ENCODE measurements at regions not wholly inside any gene's neighbourhood (a gene's known extent, or its start where the extent isn't known, plus 50 kb on each side); places are given as distances from the start of the nearest gene placed in this dataset.

DNA sequence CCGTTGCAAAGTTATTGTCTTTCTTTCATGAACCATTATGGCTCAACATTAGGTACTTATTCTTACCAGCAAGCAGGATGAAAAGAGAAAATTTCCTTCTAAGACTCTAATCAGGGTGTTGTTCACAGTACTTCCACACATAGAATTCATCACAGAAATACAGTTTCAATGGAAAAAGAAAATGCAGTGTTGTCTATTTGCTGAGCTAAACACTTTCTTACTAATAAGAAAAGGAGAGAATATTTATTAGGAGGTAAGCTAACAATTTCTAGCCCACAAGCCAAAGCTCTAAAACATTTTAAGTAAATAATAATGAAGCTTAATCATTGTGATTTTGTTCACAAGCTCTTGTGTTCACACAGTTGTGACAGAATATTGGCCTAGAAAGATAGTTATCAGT, 1772.8 kb upstream of the PCDH7 start:
- DNase-seq (ENCODE audit: low read depth): no peak

DNA sequence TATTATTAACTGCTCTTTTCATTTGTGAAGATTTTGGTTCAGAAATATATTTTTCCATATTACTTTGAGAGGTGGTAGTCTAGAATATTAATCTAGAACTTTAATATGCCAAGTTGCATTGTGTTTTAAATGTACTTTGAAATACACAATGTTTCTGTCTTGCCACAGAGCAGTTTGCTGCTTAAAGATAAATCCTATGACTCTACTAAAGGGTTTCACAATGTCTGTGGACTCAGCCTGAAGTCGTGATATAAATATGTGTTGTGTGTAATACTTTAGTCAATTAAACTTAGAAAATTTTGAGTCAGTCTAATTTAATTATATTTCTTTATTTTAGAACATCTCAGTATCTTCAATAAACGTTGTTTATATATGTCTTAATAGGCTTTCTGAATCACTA, 1771.7 kb upstream of the PCDH7 start:
- no peak for DNase-seq (ENCODE audit: low read depth)

DNA sequence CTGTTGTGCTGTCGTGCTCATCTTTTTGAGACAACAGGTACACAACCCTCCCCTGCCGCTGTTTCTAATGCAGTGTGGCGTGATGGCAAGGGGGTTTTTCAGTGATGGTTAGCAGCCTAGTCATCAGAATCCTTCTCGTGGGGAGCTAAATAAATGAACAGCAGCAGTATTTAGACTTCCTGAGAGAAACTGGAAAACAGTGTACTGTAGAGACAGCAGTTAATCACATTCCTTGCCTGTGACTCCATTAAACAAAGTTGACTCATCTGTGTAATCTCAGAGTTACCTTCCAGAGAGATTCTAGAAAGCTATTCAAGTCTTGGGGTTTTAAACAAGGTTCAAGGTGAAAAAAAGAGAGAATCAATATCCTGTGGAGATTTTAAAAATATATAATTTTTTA, 1753.2 kb upstream of the PCDH7 start:
- peak; percentile 65 for DNase-seq (ENCODE audit: low read depth)

DNA sequence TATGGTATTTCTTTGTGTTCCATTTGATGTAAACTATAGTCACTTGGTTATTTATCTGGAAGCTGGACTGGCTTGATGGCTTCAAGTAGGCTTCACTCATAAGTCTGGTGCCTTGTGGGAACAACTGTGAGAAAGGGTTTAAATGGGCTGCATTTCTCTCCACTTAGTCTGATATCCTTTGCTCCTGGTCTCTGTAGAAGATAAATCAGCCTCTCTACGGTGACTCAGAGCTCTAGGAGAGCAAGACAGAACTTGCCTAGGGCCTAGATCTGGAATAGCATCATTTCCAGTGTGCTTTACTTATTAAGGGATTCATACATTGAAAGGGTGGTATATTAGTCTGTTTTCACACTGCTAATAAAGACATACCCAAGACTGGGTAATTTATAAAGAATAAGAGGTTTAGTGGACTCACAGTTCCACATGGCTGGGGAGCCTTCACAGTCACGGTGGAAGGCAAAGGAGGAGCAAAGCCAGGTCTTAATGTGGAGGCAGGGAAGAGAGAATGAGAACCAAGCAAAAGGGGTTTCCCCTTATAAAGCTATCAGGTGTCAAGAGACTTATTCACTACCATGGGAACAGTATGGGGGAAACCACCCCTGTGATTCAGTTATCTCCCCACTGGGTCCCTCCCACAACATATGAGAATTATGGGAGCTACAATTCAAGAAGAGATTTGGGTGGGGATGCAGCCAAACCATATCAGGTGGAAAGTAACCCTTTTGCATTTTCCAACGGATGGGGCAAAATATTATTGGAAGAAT, 1746.4 kb upstream of the PCDH7 start:
- DNase-seq (ENCODE audit: low read depth): peak; percentile 32

DNA sequence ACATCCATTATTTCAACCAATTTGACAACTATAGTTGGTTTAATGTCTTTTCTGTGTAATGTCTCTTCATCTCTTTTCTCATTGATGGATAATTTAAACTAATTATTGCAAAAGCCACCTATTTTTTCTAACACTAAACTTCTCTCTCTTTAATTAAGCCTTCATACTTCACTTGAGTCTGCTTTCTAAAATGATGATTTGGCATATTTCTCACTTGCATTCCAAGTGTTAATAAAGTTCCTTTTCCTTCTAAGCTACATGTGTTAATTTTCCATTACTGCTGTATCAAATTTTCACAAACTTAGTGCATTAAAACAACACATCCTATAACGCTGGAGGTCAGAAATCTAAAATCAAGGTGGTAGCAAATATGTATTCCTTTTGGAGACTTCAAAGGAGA, 1743.8 kb upstream of the PCDH7 start:
- no peak for DNase-seq (ENCODE audit: low read depth)

DNA sequence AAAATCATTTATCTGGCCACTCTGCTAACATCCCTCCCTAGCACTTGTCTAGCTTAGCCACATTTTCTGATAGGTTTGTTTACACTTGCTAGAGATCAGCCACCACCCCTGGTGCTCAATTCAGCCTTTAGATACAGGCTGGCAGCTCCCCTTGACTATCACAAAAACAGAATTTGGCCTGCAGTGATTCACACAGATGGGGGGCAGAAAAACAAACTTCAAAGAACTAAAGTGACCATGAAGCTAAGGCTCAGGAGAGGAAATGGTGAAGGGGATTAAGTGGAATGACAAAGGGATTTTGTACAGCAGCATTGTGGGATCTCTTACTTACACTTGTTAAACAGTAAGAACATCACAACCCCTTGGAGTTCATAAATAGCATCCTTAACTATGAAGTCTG, 1718.0 kb upstream of the PCDH7 start:
- DNase-seq (ENCODE audit: low read depth): no peak

DNA sequence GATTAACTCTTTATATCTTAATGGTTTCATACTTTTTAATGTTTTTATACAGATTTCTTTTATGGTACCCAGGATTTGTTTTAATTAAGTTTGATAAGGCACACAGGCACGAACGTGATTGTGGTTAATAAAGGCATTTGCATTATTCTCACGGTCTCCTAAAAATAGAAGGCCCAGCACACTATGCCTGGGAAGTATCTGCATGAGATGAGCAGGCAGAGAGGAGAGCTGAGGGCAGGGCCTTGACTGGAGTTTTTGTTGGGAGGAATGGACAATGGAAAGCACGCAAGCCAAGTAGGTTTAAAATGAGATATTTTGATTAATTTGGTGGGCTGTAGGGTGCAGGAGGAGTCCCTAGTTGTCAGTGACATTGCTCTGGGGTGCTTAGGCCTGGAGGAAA, 1714.3 kb upstream of the PCDH7 start:
- DNase-seq (ENCODE audit: low read depth): no peak

DNA sequence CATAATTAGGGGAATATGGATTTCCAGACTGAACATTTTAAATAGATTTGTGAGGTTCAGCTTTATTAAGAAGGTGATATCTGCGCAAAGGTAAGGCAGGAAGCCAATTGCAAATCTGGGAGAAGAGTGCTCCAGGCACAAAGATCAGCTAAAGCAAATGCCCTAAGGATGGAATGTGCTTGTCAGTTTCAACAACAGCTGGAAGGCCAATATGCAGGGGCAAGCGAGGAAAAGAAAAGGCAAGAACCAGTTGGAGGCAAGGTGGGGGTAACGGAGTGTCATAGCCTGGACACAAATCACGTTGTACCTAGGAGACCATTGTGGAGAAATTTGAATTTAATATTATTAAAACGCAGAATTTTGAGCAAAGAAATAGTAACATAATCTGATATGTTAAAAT, 1710.3 kb upstream of the PCDH7 start:
- no peak for DNase-seq (ENCODE audit: low read depth)

DNA sequence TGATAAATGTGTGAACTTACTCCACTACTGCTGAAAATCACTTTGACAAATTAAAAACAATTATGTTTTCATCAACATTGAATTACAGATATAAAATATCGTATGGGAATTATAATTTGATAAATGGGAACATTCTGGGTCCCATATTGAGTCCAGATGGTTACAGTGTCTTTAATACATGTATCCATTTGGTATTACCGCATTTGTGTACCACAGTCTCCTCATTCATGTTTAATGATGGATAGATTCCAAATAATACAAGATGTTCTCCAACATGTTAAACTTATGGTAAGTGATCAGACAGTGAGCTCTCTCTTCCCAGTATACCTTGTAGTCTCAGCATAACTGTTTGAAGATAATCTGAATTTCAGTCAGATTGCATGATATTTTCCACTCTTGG, 1706.8 kb upstream of the PCDH7 start:
- DNase-seq (ENCODE audit: low read depth): no peak

DNA sequence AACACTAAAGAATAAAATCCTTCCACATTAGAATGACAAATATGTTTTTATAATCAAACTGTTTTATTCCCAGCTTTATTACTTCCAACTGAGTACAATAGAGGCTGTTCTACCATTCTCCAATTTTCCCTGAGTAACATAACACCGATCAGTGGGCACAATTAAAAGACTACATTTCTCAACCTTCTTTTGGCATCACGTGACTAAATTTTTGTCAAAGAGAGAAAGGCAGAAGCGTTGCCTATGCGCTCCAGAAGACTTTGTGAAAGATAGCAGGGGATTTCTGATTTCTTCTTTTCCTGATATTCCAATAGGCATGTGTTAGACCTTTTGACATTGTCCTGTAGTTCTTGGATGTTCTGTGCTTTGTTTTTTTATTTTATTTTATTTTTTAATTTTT, 1705.6 kb upstream of the PCDH7 start:
- no peak for DNase-seq (ENCODE audit: low read depth)

DNA sequence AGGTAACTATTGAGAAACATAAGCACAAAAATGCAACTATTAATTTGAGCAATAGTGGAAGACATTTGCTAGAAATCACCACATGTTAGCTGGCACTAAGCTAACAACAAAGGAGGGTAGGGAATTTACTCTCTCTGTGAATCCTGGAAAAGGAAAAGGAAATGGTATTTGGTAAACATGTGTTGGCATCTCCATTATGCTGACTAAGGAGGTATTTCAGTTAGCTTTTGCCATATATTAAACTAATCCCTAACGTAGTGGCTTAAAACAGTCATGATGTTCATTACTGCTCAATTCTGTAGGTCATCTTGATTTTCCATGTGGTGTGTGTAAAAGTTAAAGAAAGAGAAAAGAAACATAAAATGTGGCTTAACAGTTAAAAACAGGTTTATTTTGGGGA, 1686.5 kb upstream of the PCDH7 start:
- no peak for DNase-seq (ENCODE audit: low read depth)

DNA sequence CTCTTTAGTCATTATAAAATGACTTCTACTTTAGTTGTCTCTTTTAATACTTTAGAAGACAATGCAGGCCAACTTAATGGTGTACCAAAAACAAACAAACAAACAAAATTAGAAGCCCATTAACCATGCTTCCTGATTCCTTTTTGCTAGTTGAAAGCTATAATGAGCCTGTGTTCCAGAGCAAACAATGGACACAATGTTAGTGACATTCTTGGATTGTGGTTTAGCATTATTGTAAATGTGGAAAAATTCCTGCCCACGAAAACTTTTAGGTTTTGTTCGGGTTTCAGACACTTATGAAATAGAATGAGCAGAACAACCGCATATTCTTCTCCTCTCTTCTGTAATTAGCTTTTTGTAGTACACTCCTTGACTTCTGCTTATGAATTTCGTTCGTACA, 1682.7 kb upstream of the PCDH7 start:
- no peak for DNase-seq (ENCODE audit: low read depth)

DNA sequence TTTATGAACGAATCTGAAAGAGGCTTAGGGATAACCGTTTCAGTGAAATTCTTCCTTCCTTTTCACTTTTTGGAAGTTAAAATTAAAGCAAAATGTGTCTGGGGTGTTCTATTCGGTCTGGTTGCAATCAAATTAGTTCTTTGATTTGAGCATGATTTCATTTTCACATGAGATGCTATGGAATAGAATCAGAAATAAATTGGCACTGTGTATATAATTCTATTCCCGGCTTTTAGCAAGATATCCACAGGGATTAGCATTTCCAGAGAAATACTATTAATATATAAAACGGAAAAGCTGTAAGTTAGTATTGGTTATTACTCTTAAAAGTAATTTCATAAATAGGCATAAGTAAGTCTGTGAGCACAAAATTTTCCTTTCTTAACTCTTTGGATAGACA, 1676.8 kb upstream of the PCDH7 start:
- no peak for DNase-seq (ENCODE audit: low read depth)

DNA sequence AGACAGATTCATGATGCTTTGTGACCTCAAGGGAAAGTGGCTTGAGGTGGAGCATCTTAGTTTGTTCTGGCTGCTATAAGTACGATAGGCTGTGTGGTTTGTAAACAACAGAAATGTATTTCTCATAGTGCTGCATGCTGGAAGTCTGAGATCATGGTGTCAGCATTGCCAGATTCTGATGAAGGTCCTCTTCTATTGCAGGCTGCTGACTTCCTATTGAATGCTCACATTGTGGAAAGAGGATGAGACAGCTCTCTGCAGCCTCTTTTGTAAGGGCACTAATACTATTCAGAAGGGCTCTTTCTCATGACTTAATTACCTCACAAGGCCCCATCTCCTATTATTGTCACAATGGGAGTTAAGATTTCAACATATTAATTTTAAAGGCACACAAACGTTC, 1674.0 kb upstream of the PCDH7 start:
- no peak for DNase-seq (ENCODE audit: low read depth)

DNA sequence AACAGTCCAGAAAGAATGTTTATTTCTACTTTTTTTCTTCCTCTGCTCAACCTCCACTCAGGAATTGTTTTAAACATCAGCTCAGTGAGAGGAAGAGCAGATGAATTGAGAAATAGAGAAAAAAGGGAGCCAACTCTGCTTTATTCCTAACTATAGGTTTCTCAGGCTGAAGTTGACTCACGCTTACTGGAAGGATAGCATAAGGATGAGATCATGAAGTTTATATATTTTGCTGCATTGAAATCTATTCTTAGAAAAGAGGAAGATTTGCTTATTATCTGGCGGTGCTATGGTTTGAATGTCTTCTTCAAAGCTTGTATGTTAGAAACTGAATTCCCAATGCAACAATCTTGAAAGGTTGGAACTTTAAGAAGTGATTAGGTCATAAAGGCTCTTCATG, 1673.4 kb upstream of the PCDH7 start:
- no peak for DNase-seq (ENCODE audit: low read depth)

DNA sequence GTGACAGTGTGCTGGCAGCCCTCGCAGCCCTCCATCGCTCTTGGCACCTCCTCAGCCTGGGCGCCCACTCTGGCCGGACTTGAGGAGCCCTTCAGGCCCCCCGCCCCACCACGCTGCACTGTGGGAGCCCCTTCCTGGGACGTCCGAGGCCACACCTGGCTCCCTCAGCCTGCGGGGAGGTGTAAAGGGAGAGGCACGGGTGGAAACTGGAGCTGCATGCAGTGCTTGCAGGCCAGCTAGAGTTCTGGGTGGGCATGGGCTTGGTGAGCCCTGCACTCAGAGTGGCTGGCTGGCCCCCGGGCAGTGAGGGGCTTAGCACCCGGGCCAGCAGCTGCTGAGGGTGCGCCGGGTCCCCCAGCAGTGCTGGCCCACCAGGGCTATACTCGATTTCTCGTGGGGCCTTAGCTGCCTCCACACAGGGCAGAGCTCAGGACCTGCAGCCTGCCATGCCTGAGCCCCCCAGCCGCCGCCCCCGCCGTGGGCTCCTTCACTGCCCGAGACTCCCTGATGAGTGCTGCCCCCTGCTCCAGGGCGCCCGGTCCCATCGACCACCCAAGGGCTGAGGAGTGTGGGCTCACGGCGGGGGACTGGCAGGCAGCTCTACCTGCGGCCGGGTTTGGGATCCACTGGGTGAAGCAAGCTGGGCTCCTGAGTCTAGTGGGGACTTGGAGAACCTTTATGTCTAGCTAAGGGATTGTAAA, 1672.7 kb upstream of the PCDH7 start:
- DNase-seq (ENCODE audit: low read depth): no peak

DNA sequence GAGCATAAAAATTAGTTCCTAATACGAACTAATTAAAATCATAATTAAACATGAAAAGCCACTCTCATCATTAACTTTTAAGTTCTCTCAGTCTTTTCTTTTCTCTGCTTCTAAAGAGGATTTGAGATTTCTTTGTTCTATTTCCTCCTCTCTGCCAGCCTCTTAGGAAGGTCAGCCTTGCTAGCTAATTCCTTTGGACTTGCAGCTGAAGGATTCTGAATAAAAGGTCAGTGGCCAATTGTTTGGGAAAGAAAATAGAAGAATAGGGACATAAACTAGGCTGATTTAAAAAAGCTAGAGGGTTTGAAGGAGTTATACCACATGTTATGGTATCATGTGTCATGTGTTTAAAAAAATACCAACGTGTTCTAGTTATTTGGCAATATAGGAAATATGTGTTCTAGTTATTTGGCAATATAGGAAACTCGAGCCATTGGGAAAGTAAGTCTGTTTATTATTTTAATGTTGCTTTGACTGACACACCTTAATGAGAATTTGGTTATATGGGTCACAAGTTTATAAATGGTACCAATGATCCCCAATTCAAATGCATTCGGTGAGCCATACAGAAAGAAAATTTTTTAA, 1668.7 kb upstream of the PCDH7 start:
- DNase-seq (ENCODE audit: low read depth): no peak

DNA sequence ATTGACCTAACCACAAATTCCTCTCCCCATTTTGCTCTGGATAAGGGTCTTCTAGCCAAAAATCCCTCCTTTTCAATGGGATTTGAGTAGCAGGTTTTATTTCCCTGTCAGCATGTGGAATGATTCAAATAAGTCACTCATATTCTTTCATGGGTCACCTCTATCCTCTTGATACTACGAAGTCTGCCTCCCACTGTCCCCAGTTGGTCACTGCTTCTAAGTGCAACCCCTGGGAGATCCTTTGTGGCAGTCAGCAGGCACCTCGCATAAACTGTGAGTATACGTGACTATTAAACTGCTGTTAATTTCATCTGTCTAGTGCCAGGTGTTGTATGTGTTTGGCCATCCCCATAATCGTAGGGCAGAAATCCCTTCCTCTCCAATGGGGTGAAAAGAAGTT, 1667.9 kb upstream of the PCDH7 start:
- DNase-seq (ENCODE audit: low read depth): no peak

DNA sequence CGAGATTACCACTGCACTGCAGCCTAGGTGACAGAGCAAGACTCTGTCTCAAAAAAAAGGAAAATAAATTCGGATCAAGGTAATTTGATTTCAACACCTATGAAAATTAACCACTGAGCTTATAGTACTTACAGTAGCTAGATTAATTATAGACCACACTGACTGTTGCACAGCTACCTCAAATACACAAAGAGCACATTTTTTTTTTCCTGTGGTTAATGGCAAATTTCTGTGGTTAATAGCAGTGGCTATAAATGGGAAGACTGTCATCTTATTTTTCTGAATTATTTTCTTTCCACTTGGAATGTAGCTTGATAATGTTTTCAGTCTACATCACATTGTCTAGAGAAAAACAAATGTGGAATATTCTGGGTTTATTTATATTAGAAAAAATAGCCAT, 1661.6 kb upstream of the PCDH7 start:
- peak; percentile 34 for DNase-seq (ENCODE audit: low read depth)

DNA sequence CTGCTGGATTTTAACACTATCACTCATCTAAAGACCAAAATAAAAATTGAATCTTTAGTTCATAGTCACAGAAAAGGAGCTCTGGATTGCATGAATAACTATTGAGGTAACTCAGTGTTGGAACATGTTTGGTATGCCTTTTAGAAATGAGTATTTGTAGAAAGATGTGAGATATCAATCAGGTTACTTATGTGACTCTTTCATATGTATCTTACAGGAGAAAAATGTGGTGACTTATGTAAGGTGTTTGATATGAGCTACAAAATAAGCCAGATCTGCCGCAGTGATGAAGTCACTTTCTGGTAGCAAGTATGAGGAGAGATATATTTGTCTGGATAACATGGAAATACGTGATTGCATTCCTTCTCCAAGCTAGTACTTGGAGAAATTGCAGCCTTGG, 1653.3 kb upstream of the PCDH7 start:
- DNase-seq (ENCODE audit: low read depth): no peak

DNA sequence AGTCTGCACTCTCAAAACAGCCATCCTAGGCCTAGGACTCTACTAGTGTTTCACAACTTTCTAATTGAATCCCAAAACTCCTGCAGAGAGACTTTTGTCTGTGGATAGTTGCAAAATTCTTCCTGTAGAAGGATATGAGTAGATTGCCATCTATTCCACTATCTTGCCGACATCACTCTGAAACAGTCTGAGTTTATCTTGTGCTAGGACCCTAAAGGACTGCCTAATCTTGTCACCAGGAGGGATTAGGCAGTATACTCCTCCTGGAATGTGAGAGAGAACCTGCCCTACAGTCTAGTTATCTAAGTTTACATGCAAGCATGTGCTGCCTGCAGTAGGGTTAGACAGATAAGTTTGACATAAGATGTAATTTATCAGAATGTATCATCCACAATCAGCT, 1646.6 kb upstream of the PCDH7 start:
- no peak for DNase-seq (ENCODE audit: low read depth)

DNA sequence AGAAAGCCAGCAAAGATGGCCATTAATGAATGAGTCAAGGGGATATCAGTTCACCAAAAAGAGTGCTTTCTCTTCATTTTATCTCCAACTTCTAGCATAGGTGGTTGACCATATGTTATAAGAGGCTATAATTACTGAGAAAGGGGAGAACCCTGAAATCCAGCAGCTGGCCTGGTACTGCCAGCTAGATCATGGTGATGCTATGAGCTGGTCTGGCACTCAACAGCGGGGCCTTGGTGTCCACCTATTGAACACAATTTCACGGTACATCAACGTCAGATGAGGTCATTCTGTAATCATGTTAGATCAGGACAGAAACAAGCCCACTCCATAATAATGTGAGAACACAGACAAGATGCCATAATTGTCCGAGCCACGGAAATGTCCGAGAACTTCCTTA, 1644.8 kb upstream of the PCDH7 start:
- DNase-seq (ENCODE audit: low read depth): no peak

DNA sequence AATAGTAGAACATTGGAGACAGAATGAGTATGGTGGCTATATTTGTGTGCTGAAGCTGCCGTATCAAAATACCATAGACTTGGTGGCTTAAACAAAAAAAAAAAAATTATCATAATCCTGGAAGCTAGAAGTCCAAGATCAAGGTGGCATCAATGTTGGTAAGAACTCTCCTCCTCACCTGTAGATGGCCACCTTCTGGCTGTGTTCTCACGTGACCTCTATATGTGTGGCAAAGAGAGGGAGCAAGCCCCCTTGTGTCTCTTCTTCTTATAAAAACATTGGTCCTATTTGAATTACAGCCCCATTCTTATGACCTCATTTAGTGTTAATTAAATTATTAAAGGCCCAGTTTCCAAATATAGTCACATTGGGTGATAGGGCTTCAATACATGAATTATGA, 1640.9 kb upstream of the PCDH7 start:
- peak; percentile 1 for DNase-seq (ENCODE audit: low read depth)
